ENCODE measurements at regions not wholly inside any gene's neighbourhood (a gene's known extent, or its start where the extent isn't known, plus 50 kb on each side); places are given as distances from the start of the nearest gene placed in this dataset.

- DNase-seq = no peak
- H3K4me3 ChIP-seq = no peak overlapping the region
- H3K36me3 ChIP-seq = no peaks in the 10 kb centered on the region
- no peaks in the 10 kb centered on the region for H3K27me3 ChIP-seq
- H3K9me3 ChIP-seq = no peaks in the 10 kb centered on the region
These were observed 118.3 kb downstream of the SLC25A47 start for GRCh38 chr14:100441271-100441947.

GRCh38 chr14:100442036-100442435 is 118.9 kb downstream of the SLC25A47 start:
- no peaks in the 10 kb centered on the region for H3K36me3 ChIP-seq
- no peak for DNase-seq
- no peaks in the 10 kb centered on the region for H3K27me3 ChIP-seq
- H3K9me3 ChIP-seq = no peaks in the 10 kb centered on the region
- H3K4me3 ChIP-seq = no peak overlapping the region

DNA sequence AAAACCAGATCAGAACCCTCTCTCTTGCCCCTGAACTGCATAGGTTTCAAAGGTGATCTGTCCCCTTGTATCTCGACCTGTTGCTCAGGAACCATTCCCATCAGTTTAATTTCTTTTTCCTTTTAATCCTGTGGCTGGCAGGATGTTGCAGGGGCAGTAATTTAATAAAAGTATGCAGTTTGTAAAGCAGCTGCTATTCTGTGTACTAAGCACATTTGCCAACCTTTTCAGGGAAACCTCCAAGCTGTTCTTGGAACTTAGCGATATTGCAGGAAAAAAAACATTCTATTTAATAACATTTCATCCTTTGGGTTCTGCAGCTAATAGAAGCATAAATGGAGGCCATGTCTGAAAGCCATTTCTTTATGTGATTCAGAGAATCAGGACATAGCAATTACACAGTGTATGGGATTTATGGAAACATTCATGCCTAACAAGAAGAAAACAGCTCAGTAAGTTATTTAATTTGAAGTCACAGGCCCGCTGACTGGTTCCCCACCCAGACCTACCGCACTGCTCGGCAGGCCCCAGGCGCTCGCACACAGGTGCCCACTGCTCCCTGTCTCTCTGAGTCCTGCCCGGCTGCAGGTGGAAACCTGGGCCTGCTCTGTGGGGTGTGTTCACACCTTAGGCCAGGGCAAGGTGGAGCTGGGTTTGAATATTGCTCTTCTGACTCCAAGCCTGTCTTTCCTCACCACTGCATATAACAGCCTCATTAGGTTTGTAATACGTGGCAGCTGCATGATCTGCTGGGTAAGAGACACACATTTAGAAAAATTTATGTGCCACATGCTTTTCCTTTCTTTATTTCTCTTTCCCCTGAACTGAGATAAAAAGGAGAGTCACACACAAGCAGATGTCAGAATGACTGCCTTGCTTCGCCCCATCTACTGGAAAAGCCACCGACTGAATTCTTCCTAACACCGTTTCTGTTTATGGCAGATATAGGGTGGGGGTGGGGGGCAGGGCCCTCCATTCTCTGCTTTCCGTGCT is 119.7 kb downstream of the SLC25A47 start:
- Histone ChIP-seq H3K36me3 (no peaks in the 10 kb centered on the region), H3K9me3 (no peaks in the 10 kb centered on the region), H3K27me3 (no peaks in the 10 kb centered on the region), H3K4me3 (no peak overlapping the region)
- DNase-seq = no peak

- H3K36me3 ChIP-seq = no peaks in the 10 kb centered on the region
- no peaks in the 10 kb centered on the region for H3K9me3 ChIP-seq
- no peak for DNase-seq
- no peaks in the 10 kb centered on the region for H3K27me3 ChIP-seq
- no peak overlapping the region for H3K4me3 ChIP-seq
These were observed 120.5 kb downstream of the SLC25A47 start for GRCh38 chr14:100443603-100444002.

DNA sequence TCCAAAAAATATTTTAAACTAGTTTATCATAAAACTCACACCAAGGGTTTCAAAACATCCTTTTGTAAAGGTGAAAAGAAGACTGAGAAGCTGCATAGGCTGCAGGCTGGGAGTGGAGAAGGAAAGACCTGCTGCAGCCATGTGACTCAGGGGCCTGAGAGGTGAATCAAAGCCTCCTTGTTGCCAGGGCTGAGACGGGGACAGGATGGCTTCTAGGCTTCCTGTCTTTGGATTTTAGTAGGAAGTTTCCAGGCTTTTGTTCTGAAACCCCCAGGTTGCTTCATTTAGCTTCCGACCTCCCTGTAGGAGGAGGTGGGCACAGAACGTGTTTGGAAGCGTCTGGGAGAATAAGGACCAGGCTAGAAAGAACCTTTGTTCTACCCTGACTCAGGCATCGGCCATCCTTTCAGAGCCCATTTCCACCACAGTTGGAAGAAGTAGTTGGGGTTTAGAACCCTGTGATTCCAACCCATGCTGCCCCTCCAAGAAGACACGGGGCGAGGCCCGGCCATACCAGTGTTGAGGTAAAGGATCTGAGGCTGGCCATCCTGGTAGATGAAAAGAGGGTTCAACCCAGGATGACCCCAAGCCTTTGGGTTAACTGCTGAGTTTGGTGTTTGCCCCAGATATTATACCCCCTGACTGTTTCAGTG is 122.4 kb downstream of the SLC25A47 start:
- no peak overlapping the region for H3K4me3 ChIP-seq
- no peaks in the 10 kb centered on the region for H3K9me3 ChIP-seq
- H3K36me3 ChIP-seq = no peaks in the 10 kb centered on the region
- no peak for DNase-seq
- H3K27me3 ChIP-seq = no peaks in the 10 kb centered on the region

- no peaks in the 10 kb centered on the region for H3K27me3 ChIP-seq
- H3K36me3 ChIP-seq = no peaks in the 10 kb centered on the region
- no peak for DNase-seq
- no peaks in the 10 kb centered on the region for H3K9me3 ChIP-seq
- H3K4me3 ChIP-seq = no peak overlapping the region
These were observed 123.4 kb downstream of the SLC25A47 start for GRCh38 chr14:100446572-100446971.

GRCh38 chr14:100448376-100448775 is 125.2 kb downstream of the SLC25A47 start:
- Histone ChIP-seq H3K27me3 (no peaks in the 10 kb centered on the region), H3K36me3 (no peaks in the 10 kb centered on the region), H3K9me3 (no peaks in the 10 kb centered on the region), H3K4me3 (no peak overlapping the region)
- DNase-seq = no peak

- H3K4me3 ChIP-seq = no peak overlapping the region
- no peaks in the 10 kb centered on the region for H3K36me3 ChIP-seq
- DNase-seq = no peak
- H3K27me3 ChIP-seq = no peaks in the 10 kb centered on the region
- no peaks in the 10 kb centered on the region for H3K9me3 ChIP-seq
These were observed 126.3 kb downstream of the SLC25A47 start for GRCh38 chr14:100449225-100449987.

DNA sequence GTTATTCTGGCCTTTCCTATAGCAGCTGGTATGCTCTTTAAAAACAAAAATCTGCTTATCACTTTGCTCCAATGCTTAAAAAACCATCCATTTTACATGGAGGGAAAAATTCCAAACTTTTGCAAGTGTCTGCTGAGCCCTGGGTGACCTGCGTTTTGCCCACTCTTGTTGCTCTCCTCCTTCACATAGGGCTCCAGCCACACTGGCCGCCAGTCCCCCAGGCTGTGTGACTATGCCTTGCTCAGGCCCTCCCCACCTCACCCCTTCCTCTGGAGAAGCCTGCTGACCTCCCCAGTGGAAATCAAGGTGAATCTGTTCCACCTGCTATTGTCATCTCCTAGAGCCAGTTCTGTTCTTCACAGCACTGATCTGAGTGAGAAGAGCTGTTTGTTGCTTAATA is 126.9 kb downstream of the SLC25A47 start:
- no peak overlapping the region for H3K4me3 ChIP-seq
- H3K9me3 ChIP-seq = no peaks in the 10 kb centered on the region

GRCh38 chr14:100450736-100451135 is 127.6 kb downstream of the SLC25A47 start:
- no peaks in the 10 kb centered on the region for H3K9me3 ChIP-seq
- H3K36me3 ChIP-seq = no peaks in the 10 kb centered on the region
- no peak for DNase-seq
- no peak overlapping the region for H3K4me3 ChIP-seq
- H3K27me3 ChIP-seq = no peaks in the 10 kb centered on the region

More for the DNA sequence above, 126.9 kb downstream of the SLC25A47 start:
- DNase-seq = no peak
- H3K27me3 ChIP-seq = no peaks in the 10 kb centered on the region
- H3K36me3 ChIP-seq = no peaks in the 10 kb centered on the region

DNA sequence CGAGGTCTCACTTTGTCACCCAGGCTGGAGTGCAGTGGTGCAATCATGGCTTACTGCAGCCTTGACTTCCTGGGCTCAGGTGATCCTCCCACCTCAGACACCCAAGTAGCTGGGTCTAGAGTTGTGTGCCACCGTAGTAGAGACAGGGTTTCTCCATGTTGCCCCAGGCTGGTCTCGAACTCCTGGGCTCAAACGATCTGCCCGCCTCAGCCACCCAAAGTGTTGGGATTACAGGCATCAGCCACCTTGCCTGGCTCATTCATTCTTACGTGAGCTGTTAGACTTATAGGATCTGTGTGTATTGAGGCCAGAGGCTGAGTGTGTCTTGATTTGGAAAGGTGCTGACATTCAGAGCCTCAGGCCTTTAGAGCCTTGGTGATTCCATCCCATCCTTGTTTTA is 128.1 kb downstream of the SLC25A47 start:
- Histone ChIP-seq H3K36me3 (no peaks in the 10 kb centered on the region), H3K9me3 (no peaks in the 10 kb centered on the region), H3K4me3 (no peak overlapping the region), H3K27me3 (no peaks in the 10 kb centered on the region)
- DNase-seq = no peak

DNA sequence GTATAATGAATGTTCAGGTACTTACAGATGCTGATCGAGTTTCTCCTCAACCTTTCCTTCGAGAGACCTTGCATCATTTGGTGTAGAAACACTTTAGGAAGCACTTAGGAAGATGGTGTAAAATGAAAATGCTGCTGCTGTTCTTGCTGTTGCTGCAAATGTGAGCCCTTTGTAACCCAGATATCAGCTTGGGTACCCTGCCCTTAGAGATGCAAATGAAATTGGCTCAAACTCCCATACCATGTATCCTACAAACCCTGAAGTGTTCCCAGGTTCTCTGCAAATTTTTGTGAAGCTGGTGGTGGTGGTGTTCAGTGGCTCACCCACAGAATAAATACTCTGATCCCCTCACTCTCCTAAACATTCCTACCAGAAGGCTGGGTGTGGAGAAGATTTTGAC is 130.8 kb downstream of the SLC25A47 start:
- no peak overlapping the region for H3K4me3 ChIP-seq
- DNase-seq = no peak
- H3K9me3 ChIP-seq = no peaks in the 10 kb centered on the region
- H3K36me3 ChIP-seq = no peaks in the 10 kb centered on the region
- no peaks in the 10 kb centered on the region for H3K27me3 ChIP-seq

- no peaks in the 10 kb centered on the region for H3K36me3 ChIP-seq
- no peaks in the 10 kb centered on the region for H3K27me3 ChIP-seq
- no peak for DNase-seq
- H3K9me3 ChIP-seq = no peaks in the 10 kb centered on the region
- no peak overlapping the region for H3K4me3 ChIP-seq
These were observed 131.3 kb downstream of the SLC25A47 start for GRCh38 chr14:100454437-100454836.

DNA sequence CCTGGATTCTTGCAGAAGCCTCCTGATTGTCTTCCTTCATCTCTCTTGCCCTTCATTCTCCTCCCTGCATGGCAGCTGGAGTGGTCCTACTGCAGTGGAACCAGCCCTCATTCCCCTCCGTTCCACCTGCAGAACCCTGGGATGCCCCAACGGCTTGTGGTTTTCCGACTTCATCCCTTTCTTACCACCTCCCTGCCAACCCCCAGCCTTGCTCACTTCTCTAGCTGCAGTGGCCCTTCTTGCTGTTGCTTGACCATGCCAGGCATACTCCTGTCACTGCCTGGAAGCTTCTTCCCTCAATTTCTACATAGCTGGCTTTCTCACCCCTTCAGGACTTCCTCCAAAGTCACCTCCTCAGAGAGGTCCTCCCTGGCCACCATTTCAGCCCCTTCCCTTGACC is 123.3 kb downstream of the BEGAIN start:
- Histone ChIP-seq H3K4me3 (no peak overlapping the region), H3K9me3 (no peaks in the 10 kb centered on the region), H3K27me3 (no peaks in the 10 kb centered on the region), H3K36me3 (no peaks in the 10 kb centered on the region)
- DNase-seq = no peak

- Histone ChIP-seq H3K27me3 (no peaks in the 10 kb centered on the region), H3K4me3 (no peak overlapping the region), H3K36me3 (no peaks in the 10 kb centered on the region), H3K9me3 (no peaks in the 10 kb centered on the region)
- no peak for DNase-seq
These were observed 120.9 kb downstream of the BEGAIN start for GRCh38 chr14:100466111-100466856.
